HUES48 (cell line): ENCODE measurements at regions not wholly inside any gene's neighbourhood (a gene's known extent, or its start where the extent isn't known, plus 50 kb on each side); places are given as distances from the start of the nearest gene placed in this dataset.

Experiments
- H3K27ac ChIP-seq: one replicate; pipeline ENCODE4 v1.7.0; 2013; ENCODE audit warnings: low read depth, low read length, inconsistent platforms
- H3K27me3 ChIP-seq: 2 replicates; pipeline ENCODE4 v1.6.1; 2013; ENCODE audit warnings: mild to moderate bottlenecking, low read length; ENCODE audit not compliant: control insufficient read depth, insufficient read depth
- H3K36me3 ChIP-seq: 2 replicates; pipeline ENCODE4 v1.6.1; 2013; ENCODE audit warnings: low read length; ENCODE audit not compliant: control insufficient read depth, insufficient read depth
- H3K4me1 ChIP-seq: 2 replicates; pipeline ENCODE4 v1.6.1; 2013; ENCODE audit warnings: mild to moderate bottlenecking, low read length; ENCODE audit not compliant: control insufficient read depth, insufficient read depth
- H3K4me3 ChIP-seq: 2 replicates; pipeline ENCODE4 v1.5.1; 2013; ENCODE audit warnings: mild to moderate bottlenecking, low read depth, low read length
- H3K9ac ChIP-seq: 2 replicates; pipeline ENCODE4 v1.6.1; 2013; ENCODE audit warnings: mild to moderate bottlenecking, low read depth, low read length, moderate library complexity
- H3K9me3 ChIP-seq: 2 replicates; pipeline ENCODE4 v1.6.1; 2013; ENCODE audit warnings: low read length; ENCODE audit not compliant: control insufficient read depth, insufficient read depth

DNA sequence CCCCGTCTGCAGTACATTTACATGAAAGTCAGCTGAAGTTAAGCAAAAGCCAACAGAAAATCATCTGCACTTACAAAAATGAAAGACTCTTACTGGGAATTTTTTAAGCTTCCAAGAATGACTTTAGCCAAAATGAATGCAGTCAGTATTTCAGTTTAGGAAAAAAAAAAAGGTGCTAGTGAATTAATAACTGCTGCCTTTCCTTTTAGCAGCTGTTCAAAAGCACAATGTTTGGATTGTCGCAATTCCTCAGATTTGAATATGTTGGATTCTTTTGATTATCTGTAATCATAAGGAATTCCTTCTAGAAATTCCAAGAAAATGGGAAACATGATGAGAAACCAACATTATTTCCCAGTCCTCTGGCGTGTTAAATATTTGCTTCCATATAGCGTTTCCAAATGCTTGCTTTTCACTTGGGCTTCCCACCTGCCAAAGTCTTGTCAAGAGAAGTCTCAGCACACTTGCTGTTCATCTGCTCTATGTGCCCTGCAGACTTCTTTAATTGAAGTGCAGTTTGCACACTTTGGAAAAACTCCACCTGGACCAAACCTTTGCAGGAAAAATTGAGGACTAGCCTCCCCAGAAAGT lies 653.0 kb upstream of the SLC39A10 start:
- no peak overlapping the region for H3K9ac ChIP-seq
- H3K4me1 ChIP-seq: no peaks in the 10 kb centered on the region
- H3K27me3 ChIP-seq: no peaks in the 10 kb centered on the region
- H3K36me3 ChIP-seq: no peaks in the 10 kb centered on the region
- H3K9me3 ChIP-seq: no peaks in the 10 kb centered on the region
- no peak overlapping the region for H3K27ac ChIP-seq
- no peak overlapping the region for H3K4me3 ChIP-seq

GRCh38 chr2:195001924-195002323 lies 655.1 kb upstream of the SLC39A10 start:
- Histone ChIP-seq H3K9ac (no peak overlapping the region), H3K27ac (no peak overlapping the region), H3K4me3 (no peak overlapping the region), H3K27me3 (no peaks in the 10 kb centered on the region), H3K36me3 (no peaks in the 10 kb centered on the region), H3K4me1 (no peaks in the 10 kb centered on the region), H3K9me3 (no peaks in the 10 kb centered on the region)

DNA sequence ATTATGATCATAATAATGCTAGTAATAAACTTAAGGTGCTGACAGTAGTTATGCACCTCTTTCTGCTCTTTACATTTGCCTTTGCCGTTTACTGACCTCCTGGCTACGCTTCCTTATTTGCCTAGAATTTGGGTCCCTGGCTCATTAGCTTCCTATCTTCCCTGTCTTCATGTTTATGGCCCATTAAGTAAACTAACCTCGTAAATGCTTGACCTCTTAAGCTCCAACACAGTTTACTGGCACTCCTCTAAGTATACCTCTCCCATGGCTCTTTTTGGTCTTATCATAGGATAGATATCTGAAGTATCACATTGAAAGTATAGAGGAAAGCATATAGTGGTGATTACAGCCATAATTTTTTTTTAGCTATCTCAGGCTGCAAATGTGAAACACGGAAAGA lies 657.3 kb upstream of the SLC39A10 start:
- no peak overlapping the region for H3K4me3 ChIP-seq
- H3K27me3 ChIP-seq: no peaks in the 10 kb centered on the region
- no peaks in the 10 kb centered on the region for H3K9me3 ChIP-seq
- H3K36me3 ChIP-seq: no peaks in the 10 kb centered on the region
- no peak overlapping the region for H3K27ac ChIP-seq
- no peaks in the 10 kb centered on the region for H3K4me1 ChIP-seq
- H3K9ac ChIP-seq: no peak overlapping the region

GRCh38 chr2:194992648-194993047 lies 664.4 kb upstream of the SLC39A10 start:
- H3K27ac ChIP-seq: no peak overlapping the region
- H3K9ac ChIP-seq: no peak overlapping the region
- H3K4me3 ChIP-seq: no peak overlapping the region
- no peaks in the 10 kb centered on the region for H3K36me3 ChIP-seq
- no peaks in the 10 kb centered on the region for H3K27me3 ChIP-seq
- no peaks in the 10 kb centered on the region for H3K9me3 ChIP-seq
- no peaks in the 10 kb centered on the region for H3K4me1 ChIP-seq

DNA sequence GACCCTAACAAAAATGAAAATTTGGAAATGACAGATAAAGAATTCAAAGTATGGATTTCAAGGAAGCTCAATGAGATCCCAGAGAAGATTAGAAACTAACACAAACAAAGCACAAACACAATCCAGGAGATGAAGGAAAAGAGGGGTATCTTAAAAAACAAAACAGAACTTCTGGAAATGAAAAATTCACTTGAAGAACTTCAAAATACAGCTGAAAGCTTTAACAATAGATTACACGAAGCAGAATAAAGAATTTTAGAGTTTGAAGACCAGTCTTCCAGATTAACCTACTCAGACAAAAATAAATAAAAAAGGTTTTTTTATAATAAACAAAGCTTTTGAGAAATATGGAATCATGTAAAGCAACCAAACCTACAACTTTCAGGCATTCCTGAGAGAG lies 671.8 kb upstream of the SLC39A10 start:
- Histone ChIP-seq H3K9ac (no peak overlapping the region), H3K36me3 (no peaks in the 10 kb centered on the region), H3K27me3 (no peaks in the 10 kb centered on the region), H3K4me3 (no peak overlapping the region), H3K27ac (no peak overlapping the region), H3K4me1 (no peaks in the 10 kb centered on the region), H3K9me3 (no peaks in the 10 kb centered on the region)

- H3K9me3 ChIP-seq: peaks cover 11% of the 10 kb centered on the region
- H3K4me1 ChIP-seq: no peaks in the 10 kb centered on the region
- H3K4me3 ChIP-seq: no peak overlapping the region
- H3K36me3 ChIP-seq: no peaks in the 10 kb centered on the region
- H3K27ac ChIP-seq: no peak overlapping the region
- H3K9ac ChIP-seq: no peak overlapping the region
- no peaks in the 10 kb centered on the region for H3K27me3 ChIP-seq
Observed at GRCh38 chr2:194962254-194962653, 694.8 kb upstream of the SLC39A10 start.

DNA sequence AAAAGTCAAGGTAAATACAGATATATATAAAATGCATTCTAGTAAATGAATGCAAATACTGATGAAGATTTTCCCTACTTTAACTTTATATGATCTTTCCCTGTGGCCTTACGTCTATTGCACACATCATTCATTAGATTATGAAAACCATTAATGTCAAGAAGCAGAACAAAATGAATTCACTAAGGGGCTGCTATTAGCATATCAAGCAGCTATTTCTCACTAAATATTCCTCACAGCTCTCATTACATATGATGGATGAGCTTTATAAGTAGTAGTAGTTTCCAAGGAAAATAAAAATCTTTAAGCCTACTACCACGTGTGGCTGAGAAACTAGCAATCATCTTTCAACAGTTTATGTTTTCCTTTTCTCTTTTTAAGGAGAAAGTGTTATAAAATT lies 702.8 kb upstream of the SLC39A10 start:
- H3K9ac ChIP-seq: no peak overlapping the region
- H3K36me3 ChIP-seq: no peaks in the 10 kb centered on the region
- no peaks in the 10 kb centered on the region for H3K4me1 ChIP-seq
- no peak overlapping the region for H3K27ac ChIP-seq
- H3K9me3 ChIP-seq: no peaks in the 10 kb centered on the region
- no peak overlapping the region for H3K4me3 ChIP-seq
- no peaks in the 10 kb centered on the region for H3K27me3 ChIP-seq

- Histone ChIP-seq H3K4me3 (no peak overlapping the region), H3K36me3 (no peaks in the 10 kb centered on the region), H3K27me3 (no peaks in the 10 kb centered on the region), H3K9ac (no peak overlapping the region), H3K27ac (no peak overlapping the region), H3K4me1 (no peaks in the 10 kb centered on the region), H3K9me3 (no peaks in the 10 kb centered on the region)
Observed at GRCh38 chr2:194946826-194947225, 710.2 kb upstream of the SLC39A10 start.

DNA sequence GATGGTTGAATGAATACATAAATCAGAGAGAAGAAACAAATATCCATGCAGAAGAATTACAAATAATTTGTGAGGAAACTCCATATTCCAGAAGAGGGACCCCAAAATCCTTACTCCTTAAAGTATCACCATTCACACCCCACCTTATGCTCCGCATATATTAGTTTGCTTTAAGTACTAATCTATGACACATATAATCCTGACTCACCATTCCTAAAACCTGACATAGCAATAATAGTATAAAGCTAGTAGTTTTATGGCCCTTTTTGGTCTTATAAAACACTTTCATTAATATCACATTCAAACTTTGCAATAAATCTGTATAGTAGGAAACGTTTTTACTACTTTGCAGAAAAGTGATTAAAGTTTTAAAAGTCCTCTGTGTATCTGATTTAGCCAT lies 719.0 kb upstream of the SLC39A10 start:
- H3K36me3 ChIP-seq: no peaks in the 10 kb centered on the region
- H3K9ac ChIP-seq: no peak overlapping the region
- no peak overlapping the region for H3K4me3 ChIP-seq
- H3K27me3 ChIP-seq: no peaks in the 10 kb centered on the region
- no peaks in the 10 kb centered on the region for H3K4me1 ChIP-seq
- H3K9me3 ChIP-seq: no peaks in the 10 kb centered on the region
- H3K27ac ChIP-seq: no peak overlapping the region

- H3K27ac ChIP-seq: no peak overlapping the region
- no peaks in the 10 kb centered on the region for H3K4me1 ChIP-seq
- H3K4me3 ChIP-seq: no peak overlapping the region
- H3K9ac ChIP-seq: no peak overlapping the region
- H3K27me3 ChIP-seq: no peaks in the 10 kb centered on the region
- H3K9me3 ChIP-seq: no peaks in the 10 kb centered on the region
- no peaks in the 10 kb centered on the region for H3K36me3 ChIP-seq
Observed at GRCh38 chr2:194927489-194927888, 729.5 kb upstream of the SLC39A10 start.

- H3K9me3 ChIP-seq: no peaks in the 10 kb centered on the region
- H3K9ac ChIP-seq: no peak overlapping the region
- no peaks in the 10 kb centered on the region for H3K4me1 ChIP-seq
- no peaks in the 10 kb centered on the region for H3K36me3 ChIP-seq
- no peak overlapping the region for H3K27ac ChIP-seq
- no peak overlapping the region for H3K4me3 ChIP-seq
- no peaks in the 10 kb centered on the region for H3K27me3 ChIP-seq
Observed at GRCh38 chr2:194926873-194927272, 730.2 kb upstream of the SLC39A10 start.

- no peaks in the 10 kb centered on the region for H3K4me1 ChIP-seq
- H3K27ac ChIP-seq: no peak overlapping the region
- H3K9me3 ChIP-seq: no peaks in the 10 kb centered on the region
- no peaks in the 10 kb centered on the region for H3K27me3 ChIP-seq
- H3K9ac ChIP-seq: no peak overlapping the region
- no peak overlapping the region for H3K4me3 ChIP-seq
- no peaks in the 10 kb centered on the region for H3K36me3 ChIP-seq
Observed at GRCh38 chr2:194925742-194926141, 731.3 kb upstream of the SLC39A10 start.
